Fibroblast of lung (primary cell): ENCODE measurements at regions not wholly inside any gene's neighbourhood (a gene's known extent, or its start where the extent isn't known, plus 50 kb on each side); places are given as distances from the start of the nearest gene placed in this dataset.

Source experiments
- DNase-seq, 2 donors: peaks; one replicate each; pipeline versions ENCODE4 v3.0.0 to v3.0.0-alpha.2; 2010; ENCODE audit warnings: low read depth in 2 of 2
- H2AFZ ChIP-seq: 2 replicates; pipeline ENCODE4 v1.5.1; 2012; ENCODE audit warnings: low read length, control low read depth, inconsistent platforms
- H3K27ac ChIP-seq: 2 replicates; pipeline ENCODE4 v1.5.1; 2011; ENCODE audit warnings: low read length, control low read depth; ENCODE audit not compliant: insufficient read depth
- H3K27me3 ChIP-seq: 2 replicates; pipeline ENCODE4 v1.5.1; 2011; ENCODE audit warnings: mild to moderate bottlenecking, low read length; ENCODE audit not compliant: control insufficient read depth, insufficient read depth
- H3K36me3 ChIP-seq: 2 replicates; pipeline ENCODE4 v1.5.1; 2011; ENCODE audit warnings: low read length; ENCODE audit not compliant: control insufficient read depth, insufficient read depth
- H3K4me1 ChIP-seq: 2 replicates; pipeline ENCODE4 v1.5.1; 2011; ENCODE audit warnings: low read length; ENCODE audit not compliant: control insufficient read depth, insufficient read depth; ENCODE audit errors: extremely low read depth
- H3K4me2 ChIP-seq: 2 replicates; pipeline ENCODE4 v1.5.1; 2011; ENCODE audit warnings: low read length, control low read depth; ENCODE audit not compliant: insufficient read depth; ENCODE audit errors: extremely low read depth
- H3K4me3 ChIP-seq, 4 experiments: fragments of 200-600 bp in 1 of 4; sonication (generic) in 1 of 4; replicated peaks in 1 of 4; 2 replicates each; pipeline ENCODE4 v1.5.1; 2011 to 2016; ENCODE audit warnings: low read length in 4 of 4, low read depth in 3 of 4, mild to moderate bottlenecking in 3 of 4, control low read depth in 2 of 4, inconsistent platforms in 1 of 4, mixed read lengths in 1 of 4; ENCODE audit not compliant: insufficient read depth in 1 of 4; ENCODE audit errors: control extremely low read depth in 1 of 4
- H3K79me2 ChIP-seq: 2 replicates; pipeline ENCODE4 v1.5.1; 2012; ENCODE audit warnings: mild to moderate bottlenecking, low read length, inconsistent platforms; ENCODE audit not compliant: control insufficient read depth, insufficient read depth
- H3K9ac ChIP-seq: 2 replicates; pipeline ENCODE4 v1.5.1; 2011; ENCODE audit warnings: mild to moderate bottlenecking, low read length, control low read depth; ENCODE audit not compliant: insufficient read depth
- H3K9me3 ChIP-seq: 2 replicates; pipeline ENCODE4 v1.5.1; 2012; ENCODE audit warnings: low read depth, low read length; ENCODE audit not compliant: control insufficient read depth, insufficient read depth
- H4K20me1 ChIP-seq: 2 replicates; pipeline ENCODE4 v1.5.1; 2011; ENCODE audit warnings: low read length; ENCODE audit not compliant: control insufficient read depth, insufficient read depth; ENCODE audit errors: extremely low read depth
- CTCF ChIP-seq, 2 donors: IDR thresholded peaks in 1 of 2; conservative IDR thresholded peaks in 1 of 2; 1 replicate in 1 of 2; 2 replicates in 1 of 2; pipeline ENCODE4 v1.5.1; 2011 to 2012; ENCODE audit warnings: low read length in 2 of 2, control low read depth in 1 of 2, inconsistent platforms in 1 of 2, low read depth in 1 of 2, mild to moderate bottlenecking in 1 of 2
- EZH2 ChIP-seq: IDR thresholded peaks from 2 replicates; pipeline ENCODE4 v1.5.1; 2012; ENCODE audit warnings: low read length, control low read depth, mild to moderate bottlenecking; ENCODE audit errors: missing control alignments

DNA sequence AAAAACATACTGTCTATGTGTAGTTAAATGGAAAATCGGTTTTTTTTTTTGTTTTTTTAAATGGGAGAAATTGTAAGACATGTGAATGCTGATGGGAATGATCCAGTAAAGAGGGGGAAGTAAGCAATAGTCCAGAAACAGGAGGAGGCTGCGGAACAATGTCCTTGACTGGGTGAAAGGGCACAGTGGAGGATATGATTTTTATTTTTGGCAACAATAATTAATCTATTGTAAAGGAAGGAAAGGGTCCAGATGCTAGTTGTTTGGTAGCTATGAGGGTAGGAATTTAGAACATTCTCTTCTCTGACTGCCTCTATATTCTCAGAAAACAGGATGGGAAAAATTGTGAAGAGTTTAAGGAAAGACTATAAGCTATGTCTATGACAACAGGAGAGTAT lies 76.6 kb downstream of the RPL10L start:
- no peak for DNase-seq
- H3K9me3 ChIP-seq, result no peaks in the 10 kb centered on the region
- H3K4me3 ChIP-seq, result no peak overlapping the region
- H3K4me2 ChIP-seq, result no peak overlapping the region
- no peaks in the 10 kb centered on the region for H3K36me3 ChIP-seq
- no peaks in the 10 kb centered on the region for H3K4me1 ChIP-seq
- H4K20me1 ChIP-seq, result no peaks in the 10 kb centered on the region
- no peak for TF ChIP-seq CTCF (conservative IDR thresholded peaks at IDR 0.05 in 1 of 2, IDR thresholded peaks at IDR 0.05 in 1 of 2; ENCODE audit: low read depth in 1 of 2, low read length in 2 of 2)
- TF ChIP-seq EZH2, result no peak
- H3K27ac ChIP-seq, result no peak overlapping the region
- H2AFZ ChIP-seq, result no peak overlapping the region
- no peaks in the 10 kb centered on the region for H3K27me3 ChIP-seq
- no peaks in the 10 kb centered on the region for H3K79me2 ChIP-seq
- H3K9ac ChIP-seq, result no peak overlapping the region

GRCh38 chr14:46574221-46574977 lies 77.2 kb downstream of the RPL10L start:
- Histone ChIP-seq H3K79me2 (no peaks in the 10 kb centered on the region), H3K9ac (no peak overlapping the region), H3K27ac (no peak overlapping the region), H3K4me1 (no peaks in the 10 kb centered on the region), H2AFZ (no peak overlapping the region), H3K9me3 (no peaks in the 10 kb centered on the region), H4K20me1 (no peaks in the 10 kb centered on the region), H3K36me3 (no peaks in the 10 kb centered on the region), H3K4me3 (no peak overlapping the region), H3K27me3 (no peaks in the 10 kb centered on the region), H3K4me2 (no peak overlapping the region)
- DNase-seq, result peak in 1 of 2 donors; percentile 78
- no peak for TF ChIP-seq CTCF (conservative IDR thresholded peaks at IDR 0.05 in 1 of 2, IDR thresholded peaks at IDR 0.05 in 1 of 2; ENCODE audit: low read depth in 1 of 2, low read length in 2 of 2)
- no peak for TF ChIP-seq EZH2

- DNase-seq, result no peak
- no peak overlapping the region for H3K9ac ChIP-seq
- H3K4me1 ChIP-seq, result no peaks in the 10 kb centered on the region
- H3K79me2 ChIP-seq, result no peaks in the 10 kb centered on the region
- no peak overlapping the region for H2AFZ ChIP-seq
- no peak overlapping the region for H3K4me3 ChIP-seq
- no peak overlapping the region for H3K27ac ChIP-seq
- no peaks in the 10 kb centered on the region for H3K27me3 ChIP-seq
- H3K9me3 ChIP-seq, result no peaks in the 10 kb centered on the region
- no peak overlapping the region for H3K4me2 ChIP-seq
- no peaks in the 10 kb centered on the region for H4K20me1 ChIP-seq
- no peaks in the 10 kb centered on the region for H3K36me3 ChIP-seq
- no peak for TF ChIP-seq CTCF (conservative IDR thresholded peaks at IDR 0.05 in 1 of 2, IDR thresholded peaks at IDR 0.05 in 1 of 2; ENCODE audit: low read depth in 1 of 2, low read length in 2 of 2)
- TF ChIP-seq EZH2, result no peak
Measured at GRCh38 chr14:46573498-46573897, 78.1 kb downstream of the RPL10L start.
